Activated CD4-positive, alpha-beta T cell treated with anti-CD3 and anti-CD28 coated beads, Interleukin-2, amount 10 ng/mL, durations not matched to agents 7 days and 5 days (primary cell): ENCODE measurements at regions not wholly inside any gene's neighbourhood (a gene's known extent, or its start where the extent isn't known, plus 50 kb on each side); places are given as distances from the start of the nearest gene placed in this dataset.

ENCODE experiments used
- CTCF ChIA-PET: fragments of 350-600 bp; sonication (Branson Sonifier 250); formaldehyde crosslinking; loops from one replicate; lab custom pipeline; 2021; ENCODE audit warnings: antibody characterized with exemption; lab: Charles Lee
- POLR2A ChIA-PET: fragments of 350-600 bp; sonication (Branson Sonifier 250); formaldehyde crosslinking; loops from one replicate; lab custom pipeline; 2021; ENCODE audit warnings: antibody characterized with exemption; lab: Charles Lee
- DNase-seq: peaks from one replicate; pipeline ENCODE4 v3.0.0-alpha.2; 2020
- H3K27ac Mint-ChIP-seq: one replicate; pipeline ENCODE4 v1.8.0; 2021; ENCODE audit warnings: mild to moderate bottlenecking, moderate library complexity, mixed read lengths
- H3K27me3 Mint-ChIP-seq: one replicate; pipeline ENCODE4 v1.8.0; 2021; ENCODE audit warnings: mixed read lengths
- H3K36me3 Mint-ChIP-seq: one replicate; pipeline ENCODE4 v1.8.0; 2021; ENCODE audit warnings: low read depth, mixed read lengths
- H3K4me1 Mint-ChIP-seq: one replicate; pipeline ENCODE4 v1.8.0; 2021; ENCODE audit warnings: mixed read lengths
- H3K4me3 Mint-ChIP-seq: one replicate; pipeline ENCODE4 v1.8.0; 2021; ENCODE audit warnings: mild to moderate bottlenecking, moderate library complexity, mixed read lengths
- H3K9me3 Mint-ChIP-seq: one replicate; pipeline ENCODE4 v1.8.0; 2021; ENCODE audit warnings: mixed read lengths

- peaks cover 5% of the 10 kb centered on the region for H3K4me1 Mint-ChIP-seq
- H3K36me3 Mint-ChIP-seq, result no peaks in the 10 kb centered on the region
- no peak overlapping the region for H3K4me3 Mint-ChIP-seq
- no peak overlapping the region for H3K27ac Mint-ChIP-seq
- peaks cover 12% of the 10 kb centered on the region for H3K27me3 Mint-ChIP-seq
- CTCF ChIA-PET, result interaction anchor here (0.6 to 1.1 kb wide), 4 partner anchors 9 to 616 kb away, joined by 3 read pairs; no protein-coding TSS in a partner anchor
- POLR2A ChIA-PET, result no interaction called here
- H3K9me3 Mint-ChIP-seq, result no peaks in the 10 kb centered on the region
- no peak for DNase-seq
Observed at GRCh38 chr15:62853114-62853840, 189.3 kb upstream of the TPM1 start.

- CTCF ChIA-PET, result interaction anchor here (0.6 to 1.1 kb wide), 2 partner anchors 8 to 361 kb away, joined by 3 read pairs; no protein-coding TSS in a partner anchor
- POLR2A ChIA-PET, result no interaction called here
- H3K9me3 Mint-ChIP-seq, result no peaks in the 10 kb centered on the region
- no peak overlapping the region for H3K4me3 Mint-ChIP-seq
- no peak for DNase-seq
- peaks cover 5% of the 10 kb centered on the region for H3K4me1 Mint-ChIP-seq
- no peak overlapping the region for H3K27ac Mint-ChIP-seq
- H3K27me3 Mint-ChIP-seq, result peaks cover 13% of the 10 kb centered on the region
- H3K36me3 Mint-ChIP-seq, result no peaks in the 10 kb centered on the region
Observed at GRCh38 chr15:62853841-62854225, 188.7 kb upstream of the TPM1 start.

GRCh38 chr15:62854420-62855084 lies 188.0 kb upstream of the TPM1 start:
- ChIA-PET CTCF (no interaction called here), POLR2A (no interaction called here)
- Mint-ChIP-seq H3K27me3 (peaks cover 19% of the 10 kb centered on the region), H3K4me1 (peaks cover 5% of the 10 kb centered on the region), H3K4me3 (no peak overlapping the region), H3K9me3 (no peaks in the 10 kb centered on the region), H3K36me3 (no peaks in the 10 kb centered on the region), H3K27ac (no peak overlapping the region)
- no peak for DNase-seq

GRCh38 chr15:62855085-62855476 lies 187.5 kb upstream of the TPM1 start:
- Mint-ChIP-seq H3K27me3 (peaks cover 22% of the 10 kb centered on the region), H3K9me3 (no peaks in the 10 kb centered on the region), H3K27ac (no peak overlapping the region), H3K4me1 (peaks cover 5% of the 10 kb centered on the region), H3K36me3 (no peaks in the 10 kb centered on the region), H3K4me3 (no peak overlapping the region)
- ChIA-PET POLR2A (no interaction called here), CTCF (no interaction called here)
- DNase-seq, result no peak

DNA sequence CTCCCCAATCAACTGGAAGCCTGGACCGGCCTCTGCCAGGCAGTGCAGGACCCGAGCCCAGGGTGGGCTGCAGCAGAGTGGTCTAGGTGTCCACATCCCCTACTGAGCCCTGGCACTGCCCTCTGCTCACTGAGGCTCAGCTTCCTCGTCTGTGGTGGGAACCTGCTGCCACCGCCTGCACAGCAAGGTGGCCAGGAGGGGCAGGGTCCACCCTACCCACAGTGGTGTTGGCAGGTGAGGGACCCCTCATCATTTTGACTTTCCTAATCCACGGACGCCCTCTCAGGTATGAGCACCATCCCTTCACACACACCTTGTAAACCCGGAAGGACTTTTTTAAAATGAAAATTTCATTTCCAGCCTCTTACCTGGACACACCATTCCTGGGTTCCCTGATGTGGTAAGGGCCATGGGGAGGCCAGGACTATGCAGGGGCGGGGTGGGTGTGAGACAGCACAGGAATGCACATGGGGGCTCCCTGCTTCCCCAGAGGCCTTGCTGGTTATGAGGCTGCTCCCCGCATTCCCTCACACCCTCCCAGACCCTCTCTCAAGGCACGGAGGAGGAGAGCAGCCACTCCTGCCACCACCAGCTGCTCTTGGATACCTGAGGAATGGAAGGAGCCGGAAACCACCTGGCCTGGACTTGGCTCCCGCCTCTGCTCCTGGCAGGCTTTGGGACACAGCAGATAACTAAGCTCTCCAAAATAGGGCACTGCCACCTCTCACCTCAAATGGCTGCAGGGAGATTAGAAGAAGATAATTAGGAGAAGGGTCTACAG lies 185.9 kb upstream of the TPM1 start:
- H3K27me3 Mint-ChIP-seq, result peaks cover 20% of the 10 kb centered on the region

DNA sequence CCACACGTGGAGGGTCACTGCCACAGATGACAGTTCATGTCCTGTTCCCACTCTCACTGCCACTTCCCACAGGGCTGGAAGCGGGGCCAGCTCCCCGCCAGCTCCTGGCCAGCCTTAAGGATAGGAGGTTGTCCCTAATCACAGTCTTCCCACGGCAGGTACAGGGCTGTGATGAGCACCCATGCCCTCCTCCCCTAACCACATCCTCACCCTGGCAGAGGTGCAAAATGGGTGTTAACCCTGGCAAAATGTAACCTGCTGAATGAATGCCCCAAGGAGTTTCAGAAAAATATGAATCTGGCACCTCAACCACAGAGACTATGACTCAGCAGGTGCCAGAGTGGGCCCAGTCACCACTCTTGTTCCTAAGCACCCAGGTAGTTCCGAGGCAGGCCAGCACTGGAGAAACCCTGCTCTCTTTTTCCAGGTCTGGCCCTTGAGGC lies 185.1 kb upstream of the TPM1 start:
- no peak for DNase-seq

More for the DNA sequence above, 185.9 kb upstream of the TPM1 start:
- CTCF ChIA-PET, result no interaction called here
- no peak overlapping the region for H3K27ac Mint-ChIP-seq
- POLR2A ChIA-PET, result no interaction called here
- H3K4me3 Mint-ChIP-seq, result no peak overlapping the region
- no peaks in the 10 kb centered on the region for H3K36me3 Mint-ChIP-seq
- DNase-seq, result no peak
- H3K4me1 Mint-ChIP-seq, result peaks cover 5% of the 10 kb centered on the region
- no peaks in the 10 kb centered on the region for H3K9me3 Mint-ChIP-seq

GRCh38 chr15:62858343-62858742 lies 184.2 kb upstream of the TPM1 start:
- H3K27ac Mint-ChIP-seq, result no peak overlapping the region
- ChIA-PET CTCF (no interaction called here), POLR2A (no interaction called here)
- H3K27me3 Mint-ChIP-seq, result peaks cover 23% of the 10 kb centered on the region
- H3K4me1 Mint-ChIP-seq, result peaks cover 5% of the 10 kb centered on the region
- no peaks in the 10 kb centered on the region for H3K9me3 Mint-ChIP-seq
- DNase-seq, result no peak
- no peak overlapping the region for H3K4me3 Mint-ChIP-seq
- no peaks in the 10 kb centered on the region for H3K36me3 Mint-ChIP-seq

More for the DNA sequence above, 185.1 kb upstream of the TPM1 start:
- ChIA-PET CTCF (no interaction called here), POLR2A (no interaction called here)
- H3K27me3 Mint-ChIP-seq, result peaks cover 20% of the 10 kb centered on the region
- no peaks in the 10 kb centered on the region for H3K9me3 Mint-ChIP-seq
- peaks cover 5% of the 10 kb centered on the region for H3K4me1 Mint-ChIP-seq
- H3K4me3 Mint-ChIP-seq, result no peak overlapping the region
- no peak overlapping the region for H3K27ac Mint-ChIP-seq
- H3K36me3 Mint-ChIP-seq, result no peaks in the 10 kb centered on the region

DNA sequence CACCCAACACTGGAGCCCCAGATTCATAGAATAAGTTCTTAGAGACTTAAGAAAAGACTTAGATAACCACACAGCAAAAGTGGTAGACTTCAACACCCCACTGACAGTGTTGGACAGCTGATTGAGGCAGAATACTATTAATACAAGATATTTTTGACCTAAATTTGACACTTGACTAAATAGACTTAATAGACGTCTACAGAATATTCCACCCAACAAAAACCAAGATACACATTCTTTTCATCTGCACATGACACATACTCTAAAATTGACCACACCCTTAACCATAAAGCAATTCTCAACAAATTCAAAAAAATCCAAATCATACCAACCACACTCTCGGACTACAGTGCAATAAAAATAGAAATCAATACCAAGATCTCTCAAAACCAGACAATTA lies 179.8 kb upstream of the TPM1 start:
- H3K9me3 Mint-ChIP-seq, result no peaks in the 10 kb centered on the region
- no peak for DNase-seq
- CTCF ChIA-PET, result interaction anchor here (0.9 to 1.0 kb wide), 2 partner anchors 9 kb away, joined by 3 read pairs; no protein-coding TSS in a partner anchor
- POLR2A ChIA-PET, result no interaction called here
- no peaks in the 10 kb centered on the region for H3K4me1 Mint-ChIP-seq
- H3K36me3 Mint-ChIP-seq, result no peaks in the 10 kb centered on the region
- no peak overlapping the region for H3K27ac Mint-ChIP-seq
- peaks cover 24% of the 10 kb centered on the region for H3K27me3 Mint-ChIP-seq
- no peak overlapping the region for H3K4me3 Mint-ChIP-seq

DNA sequence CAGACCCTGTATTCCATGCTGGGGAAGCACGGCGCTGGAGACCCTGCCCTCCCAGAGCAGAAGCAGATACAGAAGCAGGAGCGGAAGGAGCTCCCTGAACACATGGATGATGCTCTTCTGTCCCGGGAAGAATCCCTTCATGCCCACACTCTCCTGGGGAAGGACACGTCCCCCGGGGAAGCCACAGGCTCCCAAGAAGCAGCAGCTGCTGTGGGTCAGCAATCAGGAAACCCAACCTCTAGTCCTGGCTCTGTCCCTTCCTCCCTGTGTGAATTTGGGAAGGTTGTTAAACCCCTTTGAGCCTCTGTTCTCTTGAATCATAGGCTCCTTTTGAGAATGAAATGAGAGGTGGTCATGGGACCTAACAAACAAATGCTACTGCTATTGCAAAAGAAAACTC lies 176.2 kb upstream of the TPM1 start:
- no peak overlapping the region for H3K27ac Mint-ChIP-seq
- H3K9me3 Mint-ChIP-seq, result no peaks in the 10 kb centered on the region
- DNase-seq, result no peak
- no peaks in the 10 kb centered on the region for H3K36me3 Mint-ChIP-seq
- CTCF ChIA-PET, result interaction anchor here (0.6 kb wide), 1 partner anchor 1862 kb away, joined by 3 read pairs; no protein-coding TSS in a partner anchor
- POLR2A ChIA-PET, result no interaction called here
- H3K27me3 Mint-ChIP-seq, result peaks cover 9% of the 10 kb centered on the region
- H3K4me3 Mint-ChIP-seq, result no peak overlapping the region
- H3K4me1 Mint-ChIP-seq, result no peaks in the 10 kb centered on the region

GRCh38 chr15:62867844-62868243 lies 174.7 kb upstream of the TPM1 start:
- H3K4me3 Mint-ChIP-seq, result no peak overlapping the region
- POLR2A ChIA-PET, result no interaction called here
- no peaks in the 10 kb centered on the region for H3K9me3 Mint-ChIP-seq
- peaks cover 7% of the 10 kb centered on the region for H3K27me3 Mint-ChIP-seq
- CTCF ChIA-PET, result no interaction called here
- H3K27ac Mint-ChIP-seq, result no peak overlapping the region
- no peaks in the 10 kb centered on the region for H3K4me1 Mint-ChIP-seq
- DNase-seq, result no peak
- H3K36me3 Mint-ChIP-seq, result no peaks in the 10 kb centered on the region

GRCh38 chr15:62868507-62868906 lies 174.0 kb upstream of the TPM1 start:
- POLR2A ChIA-PET, result no interaction called here
- H3K36me3 Mint-ChIP-seq, result no peaks in the 10 kb centered on the region

DNA sequence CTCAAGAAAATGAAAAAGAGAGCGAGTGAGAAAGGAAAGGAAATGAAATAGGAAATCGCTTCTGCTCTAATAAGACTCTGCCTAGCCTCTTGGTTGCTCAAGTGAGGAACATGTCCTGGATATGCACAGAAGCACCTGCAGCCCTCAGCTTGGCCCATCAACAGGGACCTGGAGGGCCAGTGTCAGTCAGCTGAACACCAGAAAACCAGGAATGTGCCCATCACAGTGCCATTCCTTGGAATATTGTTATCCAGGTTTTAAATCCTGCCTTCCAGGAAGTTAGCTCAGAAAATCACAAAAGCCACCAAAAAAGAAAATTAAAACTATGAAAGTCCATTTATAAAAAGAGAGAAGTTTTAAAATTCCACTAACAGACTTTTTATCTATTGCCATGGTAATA lies 173.4 kb upstream of the TPM1 start:
- H3K36me3 Mint-ChIP-seq, result no peaks in the 10 kb centered on the region
- no peak overlapping the region for H3K27ac Mint-ChIP-seq
- POLR2A ChIA-PET, result no interaction called here
- CTCF ChIA-PET, result interaction anchor here (0.7 kb wide), 1 partner anchor 10 kb away, joined by 3 read pairs; no protein-coding TSS in a partner anchor
- H3K9me3 Mint-ChIP-seq, result no peaks in the 10 kb centered on the region
- DNase-seq, result no peak
- H3K4me1 Mint-ChIP-seq, result no peaks in the 10 kb centered on the region
- peaks cover 3% of the 10 kb centered on the region for H3K27me3 Mint-ChIP-seq
- no peak overlapping the region for H3K4me3 Mint-ChIP-seq

More at GRCh38 chr15:62868507-62868906, 174.0 kb upstream of the TPM1 start:
- Mint-ChIP-seq H3K4me3 (no peak overlapping the region), H3K27me3 (peaks cover 3% of the 10 kb centered on the region), H3K4me1 (no peaks in the 10 kb centered on the region), H3K9me3 (no peaks in the 10 kb centered on the region), H3K27ac (no peak overlapping the region)
- DNase-seq, result no peak
- CTCF ChIA-PET, result interaction anchor here (0.7 kb wide), 1 partner anchor 10 kb away, joined by 3 read pairs; no protein-coding TSS in a partner anchor

GRCh38 chr15:62870216-62870615 lies 172.3 kb upstream of the TPM1 start:
- Mint-ChIP-seq H3K27ac (no peak overlapping the region), H3K27me3 (peaks cover 3% of the 10 kb centered on the region), H3K4me1 (no peaks in the 10 kb centered on the region), H3K36me3 (no peaks in the 10 kb centered on the region), H3K9me3 (no peaks in the 10 kb centered on the region), H3K4me3 (no peak overlapping the region)
- ChIA-PET POLR2A (no interaction called here), CTCF (no interaction called here)
- DNase-seq, result no peak
